SU-DHL-6 (cell line): ENCODE measurements at regions not wholly inside any gene's neighbourhood (a gene's known extent, or its start where the extent isn't known, plus 50 kb on each side); places are given as distances from the start of the nearest gene placed in this dataset.

Experiments used
- CTCF ChIP-seq: fragments of 200-600 bp; sonication (generic); IDR thresholded peaks from one replicate; pipeline ENCODE4 v1.5.1; 2017; ENCODE audit warnings: antibody characterized with exemption, mild to moderate bottlenecking, low read length, moderate library complexity; ENCODE audit not compliant: insufficient read depth, poor library complexity, severe bottlenecking
- EZH2phosphoT487 ChIP-seq: fragments of 200-600 bp; sonication (generic), shearing (Covaris generic); conservative IDR thresholded peaks from 2 replicates; pipeline ENCODE4 v1.6.1; 2018; ENCODE audit warnings: mild to moderate bottlenecking, antibody characterized with exemption, low read length, moderate library complexity, mixed read lengths

GRCh38 chr10:130301021-130301892 is 165.1 kb downstream of the GLRX3 start:
- TF ChIP-seq CTCF: no peak
- TF ChIP-seq EZH2phosphoT487: no peak
